ENCODE measurements at regions not wholly inside any gene's neighbourhood (a gene's known extent, or its start where the extent isn't known, plus 50 kb on each side); places are given as distances from the start of the nearest gene placed in this dataset.

DNA sequence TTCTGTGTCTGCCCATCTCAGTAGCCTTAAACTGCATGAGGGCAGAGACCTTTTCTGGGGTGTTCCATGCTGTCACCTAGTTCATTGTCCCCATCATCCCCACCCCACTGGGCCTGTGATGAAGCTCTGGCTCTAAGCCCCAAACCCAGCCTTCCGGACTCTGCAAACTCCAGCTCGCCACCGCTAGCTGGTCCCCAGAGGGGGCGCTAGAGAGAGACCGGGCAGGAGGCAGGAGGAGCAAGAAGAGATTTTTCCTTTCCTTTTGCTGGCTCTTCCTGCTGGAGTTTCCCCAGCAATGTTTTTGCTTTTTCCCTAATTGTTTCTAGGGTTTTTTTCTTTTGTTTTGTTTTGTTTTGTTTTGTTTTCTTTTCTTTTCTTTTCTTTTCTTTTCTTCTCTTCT, 234.4 kb downstream of the TEX36 start:
- WGBS (ENCODE audit: low lambda C conversion rate), result 66% methylated on average over 5 of the region's 5 CpGs
- no peaks in the 10 kb centered on the region for H3K27me3 ChIP-seq (ENCODE audit: insufficient read depth)
- ChIA-PET CTCF (interaction anchor here (0.6 to 0.9 kb wide), 3 partner anchors 11 to 389 kb away, joined by 3 read pairs; no protein-coding TSS in a partner anchor), POLR2A (no interaction called here)
- DNase-seq, result peak; percentile 21
- H3K36me3 ChIP-seq (replicated peaks in 1 of 2; ENCODE audit: control insufficient read depth in 1 of 2, insufficient read depth in 2 of 2, low read length in 1 of 2), result no peaks in the 10 kb centered on the region
- no peaks in the 10 kb centered on the region for H3K9me3 ChIP-seq
- H3K27ac ChIP-seq (ENCODE audit: low read depth in 2 of 2, low read length in 1 of 2), result no peak overlapping the region
- TF ChIP-seq, protein P1, sequence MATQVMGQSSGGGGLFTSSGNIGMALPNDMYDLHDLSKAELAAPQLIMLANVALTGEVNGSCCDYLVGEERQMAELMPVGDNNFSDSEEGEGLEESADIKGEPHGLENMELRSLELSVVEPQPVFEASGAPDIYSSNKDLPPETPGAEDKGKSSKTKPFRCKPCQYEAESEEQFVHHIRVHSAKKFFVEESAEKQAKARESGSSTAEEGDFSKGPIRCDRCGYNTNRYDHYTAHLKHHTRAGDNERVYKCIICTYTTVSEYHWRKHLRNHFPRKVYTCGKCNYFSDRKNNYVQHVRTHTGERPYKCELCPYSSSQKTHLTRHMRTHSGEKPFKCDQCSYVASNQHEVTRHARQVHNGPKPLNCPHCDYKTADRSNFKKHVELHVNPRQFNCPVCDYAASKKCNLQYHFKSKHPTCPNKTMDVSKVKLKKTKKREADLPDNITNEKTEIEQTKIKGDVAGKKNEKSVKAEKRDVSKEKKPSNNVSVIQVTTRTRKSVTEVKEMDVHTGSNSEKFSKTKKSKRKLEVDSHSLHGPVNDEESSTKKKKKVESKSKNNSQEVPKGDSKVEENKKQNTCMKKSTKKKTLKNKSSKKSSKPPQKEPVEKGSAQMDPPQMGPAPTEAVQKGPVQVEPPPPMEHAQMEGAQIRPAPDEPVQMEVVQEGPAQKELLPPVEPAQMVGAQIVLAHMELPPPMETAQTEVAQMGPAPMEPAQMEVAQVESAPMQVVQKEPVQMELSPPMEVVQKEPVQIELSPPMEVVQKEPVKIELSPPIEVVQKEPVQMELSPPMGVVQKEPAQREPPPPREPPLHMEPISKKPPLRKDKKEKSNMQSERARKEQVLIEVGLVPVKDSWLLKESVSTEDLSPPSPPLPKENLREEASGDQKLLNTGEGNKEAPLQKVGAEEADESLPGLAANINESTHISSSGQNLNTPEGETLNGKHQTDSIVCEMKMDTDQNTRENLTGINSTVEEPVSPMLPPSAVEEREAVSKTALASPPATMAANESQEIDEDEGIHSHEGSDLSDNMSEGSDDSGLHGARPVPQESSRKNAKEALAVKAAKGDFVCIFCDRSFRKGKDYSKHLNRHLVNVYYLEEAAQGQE (IDR thresholded peaks at IDR 0.05; ENCODE audit: low read depth, low read length), result no peak
- TF ChIP-seq, protein P2, sequence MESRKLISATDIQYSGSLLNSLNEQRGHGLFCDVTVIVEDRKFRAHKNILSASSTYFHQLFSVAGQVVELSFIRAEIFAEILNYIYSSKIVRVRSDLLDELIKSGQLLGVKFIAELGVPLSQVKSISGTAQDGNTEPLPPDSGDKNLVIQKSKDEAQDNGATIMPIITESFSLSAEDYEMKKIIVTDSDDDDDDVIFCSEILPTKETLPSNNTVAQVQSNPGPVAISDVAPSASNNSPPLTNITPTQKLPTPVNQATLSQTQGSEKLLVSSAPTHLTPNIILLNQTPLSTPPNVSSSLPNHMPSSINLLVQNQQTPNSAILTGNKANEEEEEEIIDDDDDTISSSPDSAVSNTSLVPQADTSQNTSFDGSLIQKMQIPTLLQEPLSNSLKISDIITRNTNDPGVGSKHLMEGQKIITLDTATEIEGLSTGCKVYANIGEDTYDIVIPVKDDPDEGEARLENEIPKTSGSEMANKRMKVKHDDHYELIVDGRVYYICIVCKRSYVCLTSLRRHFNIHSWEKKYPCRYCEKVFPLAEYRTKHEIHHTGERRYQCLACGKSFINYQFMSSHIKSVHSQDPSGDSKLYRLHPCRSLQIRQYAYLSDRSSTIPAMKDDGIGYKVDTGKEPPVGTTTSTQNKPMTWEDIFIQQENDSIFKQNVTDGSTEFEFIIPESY (IDR thresholded peaks at IDR 0.05; ENCODE audit: borderline replicate concordance, low read depth), result no peak
- TF ChIP-seq JUND (IDR thresholded peaks at IDR 0.05), result no peak
- TF ChIP-seq, protein P3, sequence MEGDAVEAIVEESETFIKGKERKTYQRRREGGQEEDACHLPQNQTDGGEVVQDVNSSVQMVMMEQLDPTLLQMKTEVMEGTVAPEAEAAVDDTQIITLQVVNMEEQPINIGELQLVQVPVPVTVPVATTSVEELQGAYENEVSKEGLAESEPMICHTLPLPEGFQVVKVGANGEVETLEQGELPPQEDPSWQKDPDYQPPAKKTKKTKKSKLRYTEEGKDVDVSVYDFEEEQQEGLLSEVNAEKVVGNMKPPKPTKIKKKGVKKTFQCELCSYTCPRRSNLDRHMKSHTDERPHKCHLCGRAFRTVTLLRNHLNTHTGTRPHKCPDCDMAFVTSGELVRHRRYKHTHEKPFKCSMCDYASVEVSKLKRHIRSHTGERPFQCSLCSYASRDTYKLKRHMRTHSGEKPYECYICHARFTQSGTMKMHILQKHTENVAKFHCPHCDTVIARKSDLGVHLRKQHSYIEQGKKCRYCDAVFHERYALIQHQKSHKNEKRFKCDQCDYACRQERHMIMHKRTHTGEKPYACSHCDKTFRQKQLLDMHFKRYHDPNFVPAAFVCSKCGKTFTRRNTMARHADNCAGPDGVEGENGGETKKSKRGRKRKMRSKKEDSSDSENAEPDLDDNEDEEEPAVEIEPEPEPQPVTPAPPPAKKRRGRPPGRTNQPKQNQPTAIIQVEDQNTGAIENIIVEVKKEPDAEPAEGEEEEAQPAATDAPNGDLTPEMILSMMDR (IDR thresholded peaks at IDR 0.05), result no peak
- no peak for TF ChIP-seq GABPA (IDR thresholded peaks at IDR 0.05; ENCODE audit: low read depth)
- no peak for TF ChIP-seq SMC3 (IDR thresholded peaks at IDR 0.05; ENCODE audit: low read depth, low read length)
- TF ChIP-seq MEF2A (IDR thresholded peaks at IDR 0.05; ENCODE audit: borderline replicate concordance, low read depth), result no peak
- TF ChIP-seq EP300 (IDR thresholded peaks at IDR 0.05; ENCODE audit: borderline replicate concordance in 1 of 2, low read depth in 1 of 2, low read length in 1 of 2), result no peak
- no peak for TF ChIP-seq RXRA (IDR thresholded peaks at IDR 0.05; ENCODE audit: borderline replicate concordance, low read depth)
- TF ChIP-seq, protein P4, sequence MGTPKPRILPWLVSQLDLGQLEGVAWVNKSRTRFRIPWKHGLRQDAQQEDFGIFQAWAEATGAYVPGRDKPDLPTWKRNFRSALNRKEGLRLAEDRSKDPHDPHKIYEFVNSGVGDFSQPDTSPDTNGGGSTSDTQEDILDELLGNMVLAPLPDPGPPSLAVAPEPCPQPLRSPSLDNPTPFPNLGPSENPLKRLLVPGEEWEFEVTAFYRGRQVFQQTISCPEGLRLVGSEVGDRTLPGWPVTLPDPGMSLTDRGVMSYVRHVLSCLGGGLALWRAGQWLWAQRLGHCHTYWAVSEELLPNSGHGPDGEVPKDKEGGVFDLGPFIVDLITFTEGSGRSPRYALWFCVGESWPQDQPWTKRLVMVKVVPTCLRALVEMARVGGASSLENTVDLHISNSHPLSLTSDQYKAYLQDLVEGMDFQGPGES (IDR thresholded peaks at IDR 0.05; ENCODE audit: low read depth, low read length), result no peak
- TF ChIP-seq RCOR1 (IDR thresholded peaks at IDR 0.05; ENCODE audit: low read length), result no peak
- TF ChIP-seq ELF1 (IDR thresholded peaks at IDR 0.05), result no peak
- TF ChIP-seq GATA2 (CRISPR knock-in tag; IDR thresholded peaks at IDR 0.05), result no peak
- TF ChIP-seq SIN3A (IDR thresholded peaks at IDR 0.05; ENCODE audit: borderline replicate concordance, low read depth, low read length), result no peak
- no peak for TF ChIP-seq TEAD4 (IDR thresholded peaks at IDR 0.05; ENCODE audit: borderline replicate concordance, insufficient read depth)
- no peak for TF ChIP-seq POLR2AphosphoS5 (IDR thresholded peaks at IDR 0.05; ENCODE audit: low read depth, low read length)
- no peak for TF ChIP-seq FOSL2 (IDR thresholded peaks at IDR 0.05; ENCODE audit: borderline replicate concordance, low read depth)
- no peak for TF ChIP-seq RAD21 (IDR thresholded peaks at IDR 0.05; ENCODE audit: low read length)
- TF ChIP-seq FOXJ3 (CRISPR knock-in tag; IDR thresholded peaks at IDR 0.05), result no peak
- no peak for TF ChIP-seq TCF12 (IDR thresholded peaks at IDR 0.05)
- no peaks in the 10 kb centered on the region for H3K79me2 ChIP-seq (ENCODE audit: insufficient read depth)
- H3K9me2 ChIP-seq, result no peaks in the 10 kb centered on the region
- no peak overlapping the region for H3K4me3 ChIP-seq (ENCODE audit: low read depth in 2 of 2, low read length in 1 of 2)
- H3K4me2 ChIP-seq, result no peak overlapping the region
- peaks cover 0 to 3% of the 10 kb centered on the region in 2 experiments; a peak in 1 of 4 replicates for H3K4me1 ChIP-seq (ENCODE audit: control insufficient read depth in 1 of 2, insufficient read depth in 2 of 2, low read depth in 1 of 2, low read length in 1 of 2)
- no peak overlapping the region for H3K9ac ChIP-seq
- H2AFZ ChIP-seq (ENCODE audit: low read depth), result no peak overlapping the region
- H3F3A ChIP-seq (replicated peaks; ENCODE audit: insufficient read depth), result no peaks in the 10 kb centered on the region
- no peaks in the 10 kb centered on the region for H4K20me1 ChIP-seq (ENCODE audit: insufficient read depth)

All from SK-N-SH (cell line).